GM19193 (cell line): ENCODE measurements at regions not wholly inside any gene's neighbourhood (a gene's known extent, or its start where the extent isn't known, plus 50 kb on each side); places are given as distances from the start of the nearest gene placed in this dataset.

Experiments used
- POLR2A ChIP-seq: IDR thresholded peaks from 4 replicates; pipeline ENCODE4 v1.6.1; 2011; ENCODE audit not compliant: insufficient read depth, insufficient read length; ENCODE audit errors: extremely low read depth

DNA sequence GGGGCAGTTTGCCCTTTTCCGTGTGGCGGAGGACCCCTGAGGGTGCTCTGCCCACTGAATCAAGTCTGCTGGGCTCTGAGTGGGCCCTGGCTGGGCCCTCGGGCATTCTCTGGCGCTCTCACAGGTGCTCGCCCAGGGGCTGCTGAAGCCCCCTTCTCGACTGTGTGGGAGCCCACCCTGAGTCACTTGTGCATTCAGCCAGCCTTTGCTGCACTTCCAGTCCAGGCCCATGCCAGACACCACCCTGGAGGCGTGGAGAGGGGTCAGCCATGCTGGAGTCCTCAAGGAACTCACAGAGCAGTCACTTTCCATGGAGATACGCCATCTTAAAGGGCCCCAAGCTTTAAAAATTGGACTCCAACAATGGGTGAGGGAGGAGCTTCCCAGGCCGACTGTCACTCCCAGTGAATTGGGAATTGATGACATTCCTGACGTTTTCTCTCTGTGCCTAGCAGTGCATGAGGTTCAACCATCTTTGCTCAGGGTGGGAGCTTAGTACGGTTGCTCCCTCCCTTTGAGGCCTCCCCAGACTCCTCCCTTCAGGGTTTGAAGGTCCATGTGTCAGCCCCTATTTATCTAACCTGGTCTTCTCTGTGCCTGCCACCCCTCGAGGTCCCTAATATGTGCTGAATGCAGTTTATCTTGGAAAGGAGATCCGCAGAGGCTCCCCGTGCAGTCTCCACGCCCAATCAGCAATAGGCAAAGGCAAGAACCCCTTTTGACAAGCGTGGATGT lies 71.8 kb upstream of the HS6ST1 start:
- no peak for TF ChIP-seq POLR2A

DNA sequence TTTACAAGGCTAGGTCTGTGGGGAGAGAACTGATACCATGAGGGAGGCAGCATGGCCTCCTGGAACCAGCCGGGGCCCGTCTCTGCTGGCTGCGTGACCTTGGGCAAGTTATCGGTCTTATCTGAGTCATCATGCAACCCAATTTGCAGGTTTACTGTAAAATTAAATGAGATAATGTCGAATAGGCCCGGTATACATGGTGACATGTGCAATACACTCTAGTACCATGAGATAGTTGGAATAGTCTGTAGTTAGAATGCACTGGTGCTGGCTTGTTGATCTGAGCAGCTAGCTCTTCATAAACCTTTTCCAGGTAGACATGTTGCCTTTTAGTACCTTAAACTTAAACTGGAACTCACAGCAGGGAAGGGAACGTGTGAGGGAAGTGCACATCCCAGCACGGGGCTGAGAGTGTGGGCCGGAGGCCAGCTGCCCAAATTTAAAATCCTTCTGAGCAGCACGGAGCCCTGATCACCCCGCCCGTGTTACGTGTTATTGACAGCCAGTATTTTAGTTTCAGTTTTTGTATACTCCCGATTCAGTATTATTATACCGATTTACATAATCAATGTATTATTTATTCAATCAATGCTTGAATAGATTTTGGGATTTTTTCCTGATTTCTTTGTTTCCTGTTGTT lies 72.4 kb upstream of the HS6ST1 start:
- no peak for TF ChIP-seq POLR2A

DNA sequence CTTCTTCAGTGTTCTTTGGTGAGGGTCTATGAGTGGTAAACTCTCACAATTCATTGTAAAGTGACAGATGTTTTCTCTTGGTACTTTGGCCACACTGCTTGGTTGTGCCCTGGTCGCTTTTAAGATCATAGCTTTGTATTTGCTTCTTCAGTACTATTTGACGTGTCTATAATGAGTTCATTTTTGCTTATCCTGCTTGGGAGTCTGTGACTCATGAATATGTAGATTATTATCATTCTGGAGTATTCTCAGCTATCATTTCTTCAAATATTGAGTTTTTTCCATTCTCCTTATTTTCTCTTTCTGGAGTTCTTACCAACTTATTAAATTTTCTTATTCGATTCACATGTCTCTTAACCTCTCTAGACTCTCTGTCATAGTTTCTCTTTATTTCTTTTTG lies 73.0 kb upstream of the HS6ST1 start:
- TF ChIP-seq POLR2A, result no peak

DNA sequence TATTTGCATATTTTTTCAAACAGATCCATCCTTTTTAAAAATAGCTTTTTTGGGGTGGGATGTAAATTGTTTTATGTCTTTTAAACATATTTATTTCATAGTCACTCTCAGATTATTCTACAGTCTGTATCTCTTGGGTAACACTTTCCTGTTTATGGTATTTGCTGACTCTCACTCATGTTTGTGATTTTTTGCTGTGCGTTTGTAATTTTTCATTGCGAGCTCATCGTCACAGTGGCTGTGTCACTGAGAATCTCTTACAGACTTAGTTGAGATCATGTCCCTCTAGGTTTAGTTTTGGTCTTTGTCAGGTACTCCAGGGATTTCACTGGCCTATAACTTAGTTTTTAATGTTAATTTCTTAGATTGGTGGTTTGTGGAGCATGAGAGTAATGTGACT lies 73.5 kb upstream of the HS6ST1 start:
- no peak for TF ChIP-seq POLR2A

DNA sequence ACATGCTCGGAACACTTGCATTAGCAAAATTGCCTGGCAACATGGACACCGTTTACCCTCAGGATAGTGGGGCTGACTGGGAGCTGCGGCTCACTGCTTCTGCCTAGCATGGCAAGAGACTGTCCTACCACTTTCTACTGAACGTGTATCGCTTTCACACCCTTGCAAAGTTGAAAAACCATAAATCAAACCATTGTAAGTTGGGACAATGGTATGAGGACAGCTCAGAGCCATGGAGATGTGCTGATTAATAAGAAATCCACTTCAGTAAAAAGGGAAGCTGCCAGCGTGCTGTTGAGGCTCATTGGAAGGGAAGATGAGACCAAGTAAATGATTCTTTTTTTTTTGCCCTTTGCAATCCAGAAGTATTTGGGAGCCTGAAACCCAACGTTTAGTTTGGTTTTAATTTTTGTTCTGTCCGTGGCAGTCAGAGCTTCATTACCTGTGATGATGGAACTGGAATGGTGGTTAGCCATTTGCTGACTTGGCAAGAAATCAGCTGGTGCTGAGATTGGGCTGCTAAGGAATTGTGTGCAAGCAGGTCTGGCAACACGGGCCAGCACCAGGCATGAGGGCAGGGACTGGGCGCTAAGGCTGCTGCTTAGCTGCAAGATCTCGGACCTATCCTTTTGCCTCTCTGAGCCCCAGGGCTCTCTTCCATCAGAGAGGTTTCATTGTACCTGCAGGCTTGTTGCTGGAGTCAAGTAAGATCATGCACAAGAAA lies 75.5 kb upstream of the HS6ST1 start:
- no peak for TF ChIP-seq POLR2A

DNA sequence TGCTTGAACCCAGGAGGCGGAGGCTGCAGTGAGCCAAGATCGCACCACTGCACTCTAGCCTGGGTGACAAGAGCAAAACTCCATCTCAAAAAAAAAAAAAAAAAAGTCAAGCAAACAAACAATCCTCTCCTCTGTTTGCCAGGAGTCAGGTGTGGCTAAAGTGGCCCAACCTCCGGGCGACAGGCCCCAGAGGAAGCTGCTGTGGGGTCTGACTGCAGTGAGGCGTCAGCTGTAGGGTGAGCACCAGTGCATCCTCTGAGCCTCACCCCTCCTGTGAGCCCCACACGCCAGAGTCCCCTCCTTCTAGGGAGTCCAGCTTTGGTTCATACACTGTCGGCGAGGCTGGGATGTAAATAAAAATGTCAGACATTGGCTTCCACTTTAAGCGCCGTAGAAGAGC lies 76.5 kb upstream of the HS6ST1 start:
- no peak for TF ChIP-seq POLR2A

DNA sequence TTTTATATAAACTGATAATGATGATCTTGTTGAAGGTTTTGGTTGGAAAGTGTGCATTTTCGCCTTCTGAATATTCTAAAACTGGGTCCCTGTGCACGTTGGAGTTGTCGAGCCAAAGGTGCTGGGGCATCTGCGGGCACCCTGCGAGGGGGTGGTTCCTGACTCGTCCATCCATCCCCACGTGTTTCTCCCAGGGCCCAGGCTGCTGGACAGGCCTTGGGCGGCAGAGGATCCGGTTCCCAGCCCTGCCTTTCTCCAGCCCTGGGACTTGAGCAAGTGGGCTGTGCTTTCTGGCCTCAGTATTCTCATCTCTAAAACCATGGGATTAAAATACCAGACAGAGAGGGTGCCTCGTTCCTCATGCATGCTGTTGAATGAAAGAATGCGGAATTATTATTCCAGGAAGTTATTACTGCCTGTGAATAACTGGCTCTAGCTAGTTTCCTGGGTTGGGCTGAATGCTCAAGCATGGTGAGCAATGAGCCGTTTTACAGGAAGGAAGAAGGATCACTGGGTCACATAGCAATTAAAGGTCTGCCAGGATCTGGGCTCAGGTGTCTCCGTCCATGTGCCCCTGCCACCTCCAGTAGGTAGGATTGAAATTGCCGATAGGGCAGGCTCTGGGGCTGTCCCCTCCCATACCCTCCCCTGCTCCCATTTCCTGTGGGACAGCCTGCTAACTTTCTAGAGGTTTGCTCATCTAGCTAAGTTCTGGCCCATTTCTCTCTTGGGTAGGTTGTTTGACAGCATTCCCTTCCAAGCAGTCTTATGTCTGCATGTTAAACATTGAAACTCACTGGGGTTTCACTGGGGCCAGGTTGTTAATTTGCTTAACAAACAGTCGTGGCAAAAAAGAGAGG lies 77.2 kb upstream of the HS6ST1 start:
- no peak for TF ChIP-seq POLR2A

DNA sequence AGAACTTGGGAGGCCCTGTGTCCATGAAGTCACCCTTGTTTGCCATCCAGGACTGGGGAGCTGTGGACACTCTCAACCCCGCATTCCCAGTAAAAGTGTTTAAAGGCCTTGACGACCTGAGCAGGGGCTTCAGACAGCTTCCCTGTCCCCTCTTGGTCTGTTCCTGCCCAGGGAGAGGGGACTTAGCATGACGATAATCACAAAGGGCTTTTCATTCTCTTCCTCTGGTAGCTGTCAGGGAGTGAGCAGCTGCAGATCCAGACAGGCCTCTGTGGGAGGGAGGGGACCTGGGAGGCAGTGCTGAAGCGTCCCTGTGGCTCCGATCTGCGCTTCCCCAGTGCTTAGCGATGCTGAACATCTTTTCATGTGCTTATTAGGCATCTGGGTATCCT lies 77.8 kb upstream of the HS6ST1 start:
- TF ChIP-seq POLR2A, result no peak

DNA sequence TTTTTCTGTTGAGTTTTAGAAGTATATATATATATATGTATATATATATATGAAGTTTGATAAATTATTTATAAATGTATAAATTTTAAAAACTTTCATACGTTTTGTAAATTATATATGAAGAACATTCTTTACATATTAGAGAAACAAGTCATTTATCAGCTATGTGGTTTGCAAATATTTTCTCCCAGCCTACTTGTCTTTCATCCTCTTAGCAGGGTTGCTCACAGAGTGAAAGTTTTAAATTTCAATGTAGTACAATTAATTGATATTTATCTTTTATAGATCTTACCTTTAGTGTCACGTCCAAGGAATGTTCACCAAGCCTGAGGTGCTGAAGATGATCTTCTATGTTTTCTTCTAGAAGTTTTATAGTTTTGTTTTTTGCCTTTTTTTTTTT lies 78.3 kb upstream of the HS6ST1 start:
- TF ChIP-seq POLR2A, result no peak

DNA sequence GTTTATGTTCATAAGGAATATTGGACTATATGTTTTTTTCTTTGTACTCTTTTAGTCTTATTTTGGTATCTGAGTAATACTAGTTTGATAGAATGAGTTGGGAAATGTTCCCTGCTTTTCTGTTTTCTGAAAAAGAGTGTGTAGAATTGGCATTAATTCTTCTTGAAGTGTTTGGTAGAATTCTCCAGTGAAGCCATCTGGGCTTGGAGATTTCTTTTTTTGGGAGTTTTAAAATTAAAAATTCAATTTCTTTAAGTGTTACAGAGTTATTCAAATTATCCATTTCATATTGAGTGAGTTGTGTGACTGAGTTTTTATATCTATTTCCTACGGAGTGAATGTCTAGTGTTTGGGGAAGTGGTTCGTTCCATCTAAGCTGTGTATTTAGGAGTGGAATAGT lies 80.6 kb upstream of the HS6ST1 start:
- TF ChIP-seq POLR2A, result no peak

DNA sequence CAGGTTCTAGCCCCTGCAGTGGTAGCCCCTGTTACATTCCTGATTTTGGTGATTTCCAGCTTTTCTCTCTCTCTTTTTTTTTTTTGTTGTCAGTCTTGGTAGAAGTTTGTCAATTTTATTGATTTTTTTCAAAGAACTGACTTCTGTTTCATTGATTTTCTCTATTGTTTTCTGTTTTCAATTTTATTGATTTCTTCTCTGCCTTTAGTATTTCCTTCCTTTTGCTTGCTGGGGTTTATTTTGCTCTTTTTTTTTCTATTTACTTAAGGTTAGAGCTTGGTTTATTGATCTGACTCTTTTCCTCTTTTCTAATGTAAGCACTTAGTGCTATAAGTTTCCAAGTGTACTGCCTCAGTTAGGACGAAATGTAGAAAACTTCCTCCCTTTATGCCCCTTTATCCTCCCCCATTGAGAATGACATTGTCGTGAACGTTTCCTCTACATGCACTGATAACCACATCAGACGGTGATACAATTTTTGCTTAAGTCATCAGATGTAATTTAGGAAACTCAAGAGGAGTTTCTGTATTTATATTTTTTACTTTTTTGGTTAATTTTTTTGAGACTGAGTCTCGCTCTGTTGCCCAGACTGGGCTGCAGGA lies 81.1 kb upstream of the HS6ST1 start:
- TF ChIP-seq POLR2A, result no peak

DNA sequence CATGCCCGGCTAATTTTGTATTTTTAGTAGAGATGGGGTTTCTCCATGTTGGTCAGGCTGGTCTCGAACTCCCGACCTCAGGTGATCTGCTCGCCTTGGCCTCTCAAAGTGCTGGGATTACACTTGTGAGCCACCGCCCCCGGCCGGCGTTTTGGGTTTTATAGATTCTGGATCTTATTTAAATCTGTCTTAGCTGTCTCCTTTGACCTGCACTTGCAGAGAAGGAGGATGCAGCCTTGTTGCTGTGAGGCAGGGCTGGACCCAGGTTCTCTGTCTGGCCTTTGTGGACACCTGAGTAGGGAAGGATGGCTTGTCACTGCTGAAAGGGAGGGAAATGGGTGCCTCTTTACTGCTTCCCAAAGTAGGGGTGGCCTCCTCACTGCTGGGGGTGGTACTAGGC lies 83.0 kb upstream of the HS6ST1 start:
- TF ChIP-seq POLR2A, result no peak

DNA sequence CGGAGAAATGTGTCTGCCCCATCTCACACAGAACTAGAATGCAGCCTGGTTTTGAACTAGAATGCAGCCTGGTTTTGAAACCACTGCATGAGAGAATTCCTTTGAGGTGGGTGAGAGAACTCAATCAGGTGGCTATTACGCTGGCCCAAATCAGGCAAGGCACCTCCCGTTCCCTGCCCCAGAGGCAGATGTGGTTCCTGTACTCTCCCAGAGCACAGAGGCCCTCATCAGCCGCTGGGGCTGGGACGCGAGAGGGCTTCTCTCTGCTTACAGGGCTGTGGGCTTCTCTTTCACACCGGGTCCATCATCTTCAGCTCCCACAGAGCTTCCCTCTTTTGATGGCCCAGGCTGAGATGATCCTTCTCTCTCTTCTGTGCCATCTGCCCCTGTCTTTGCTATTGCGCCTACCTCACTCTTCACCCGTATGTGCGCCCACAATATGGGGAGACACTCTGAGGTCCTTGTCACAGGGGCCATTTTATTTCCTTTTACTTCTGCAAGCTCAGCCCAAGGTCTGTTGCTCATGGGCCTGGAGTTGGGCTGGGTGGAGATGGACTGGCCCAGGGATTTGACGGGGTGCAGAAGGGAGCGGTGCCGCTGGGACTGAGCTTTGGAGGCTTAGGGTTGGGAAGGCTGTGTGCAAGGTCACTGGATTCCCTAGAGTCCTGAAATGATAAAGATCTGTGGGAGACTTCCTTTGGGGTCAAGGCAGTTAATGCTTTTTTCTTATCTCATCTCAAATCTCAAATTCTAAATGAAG lies 84.4 kb upstream of the HS6ST1 start:
- TF ChIP-seq POLR2A, result no peak

DNA sequence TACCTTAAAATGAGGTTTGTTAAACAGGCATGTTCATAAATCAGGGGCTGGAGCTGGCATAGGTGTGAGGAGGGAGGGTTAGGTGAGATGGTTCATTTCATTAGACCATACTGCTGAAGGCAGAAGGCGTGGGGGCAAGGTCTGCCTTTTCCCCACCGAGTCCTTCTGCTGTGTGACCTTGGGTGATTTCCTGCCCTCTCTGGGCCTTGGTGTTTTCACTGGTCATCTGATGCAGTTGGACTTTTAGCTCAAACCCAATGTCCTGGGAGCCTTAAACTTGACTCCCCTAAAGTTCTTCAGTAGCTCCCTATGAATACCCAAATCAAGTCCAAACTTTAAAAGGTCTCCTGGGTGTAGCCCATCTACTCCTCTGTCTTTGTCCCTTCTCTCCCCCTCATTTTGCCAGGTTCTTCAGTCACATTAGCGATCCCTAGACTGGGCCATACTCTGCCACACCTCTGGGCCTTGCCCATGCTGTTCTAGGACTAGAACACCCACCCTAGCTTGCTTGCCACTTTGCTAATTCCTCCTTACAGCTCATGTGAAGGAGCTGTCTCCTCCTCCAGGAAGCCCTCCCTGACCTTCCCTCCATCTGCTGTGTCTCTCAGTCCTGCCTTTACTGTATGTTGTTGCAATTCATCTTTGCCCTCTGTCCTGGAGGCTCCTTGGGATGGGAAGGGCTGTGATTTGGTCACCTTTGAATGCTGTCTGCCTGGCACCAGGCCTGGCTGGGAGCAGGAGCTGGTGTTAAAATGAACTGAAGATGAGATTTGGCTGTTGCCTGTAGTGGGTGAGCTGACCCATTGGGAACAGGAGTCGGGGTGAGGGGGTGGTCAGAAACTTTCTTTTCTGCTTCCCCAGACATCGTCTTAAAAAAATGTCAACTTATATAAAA lies 85.4 kb upstream of the HS6ST1 start:
- no peak for TF ChIP-seq POLR2A
